HG02759 (cell line): ENCODE measurements at regions not wholly inside any gene's neighbourhood (a gene's known extent, or its start where the extent isn't known, plus 50 kb on each side); places are given as distances from the start of the nearest gene placed in this dataset.
"Not testable (repeated sequence)": the region's sequence is repeated elsewhere in the genome, so short reads cannot be mapped to it uniquely, and the experiment has no call there.

Experiments
- ATAC-seq: cut with Tn5 transposase; IDR thresholded peaks from one replicate; pipeline ENCODE4 v1.9.1; 2021; ENCODE audit warnings: mild to moderate bottlenecking, moderate library complexity; ENCODE audit not compliant: unreplicated experiment

DNA sequence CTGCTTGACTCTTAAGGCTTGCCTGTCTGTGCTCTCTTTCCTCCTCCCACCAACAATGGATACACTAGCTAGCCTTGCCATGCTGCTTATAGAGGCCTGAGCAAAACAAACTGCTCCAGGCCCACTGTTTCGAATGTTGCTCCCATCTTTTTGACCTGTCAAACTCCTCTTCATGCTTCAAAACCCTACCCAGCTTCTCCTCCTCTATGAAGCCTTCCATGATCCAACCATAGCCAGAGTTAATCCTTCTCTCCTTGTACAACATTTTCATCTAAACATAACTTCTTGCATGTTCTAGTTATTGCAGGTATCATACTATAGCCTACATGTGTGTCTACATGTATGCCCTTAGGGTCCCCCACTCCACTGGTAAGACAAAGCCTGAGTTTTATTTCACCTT is 426.7 kb upstream of the MGMT start:
- no peak for ATAC-seq

DNA sequence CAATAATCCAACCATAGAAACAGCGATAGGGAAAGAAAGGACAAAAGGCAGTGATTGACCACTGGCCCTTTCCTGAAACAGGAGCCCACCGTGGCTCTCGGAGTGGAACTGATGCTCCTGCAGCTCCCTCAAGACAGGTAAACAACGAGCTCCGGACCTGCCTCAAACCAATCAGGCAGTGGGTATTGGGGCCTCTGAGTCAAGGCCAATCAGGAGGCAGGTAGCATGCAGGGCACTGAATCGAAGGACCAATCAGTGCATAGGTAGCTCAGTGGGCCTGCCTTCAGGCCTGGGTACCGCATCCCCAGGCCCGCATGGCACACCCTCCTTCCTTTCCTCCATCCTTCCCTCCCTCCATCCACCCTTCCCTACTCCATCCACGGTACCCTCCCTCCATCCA is 425.1 kb upstream of the MGMT start:
- ATAC-seq: no peak

DNA sequence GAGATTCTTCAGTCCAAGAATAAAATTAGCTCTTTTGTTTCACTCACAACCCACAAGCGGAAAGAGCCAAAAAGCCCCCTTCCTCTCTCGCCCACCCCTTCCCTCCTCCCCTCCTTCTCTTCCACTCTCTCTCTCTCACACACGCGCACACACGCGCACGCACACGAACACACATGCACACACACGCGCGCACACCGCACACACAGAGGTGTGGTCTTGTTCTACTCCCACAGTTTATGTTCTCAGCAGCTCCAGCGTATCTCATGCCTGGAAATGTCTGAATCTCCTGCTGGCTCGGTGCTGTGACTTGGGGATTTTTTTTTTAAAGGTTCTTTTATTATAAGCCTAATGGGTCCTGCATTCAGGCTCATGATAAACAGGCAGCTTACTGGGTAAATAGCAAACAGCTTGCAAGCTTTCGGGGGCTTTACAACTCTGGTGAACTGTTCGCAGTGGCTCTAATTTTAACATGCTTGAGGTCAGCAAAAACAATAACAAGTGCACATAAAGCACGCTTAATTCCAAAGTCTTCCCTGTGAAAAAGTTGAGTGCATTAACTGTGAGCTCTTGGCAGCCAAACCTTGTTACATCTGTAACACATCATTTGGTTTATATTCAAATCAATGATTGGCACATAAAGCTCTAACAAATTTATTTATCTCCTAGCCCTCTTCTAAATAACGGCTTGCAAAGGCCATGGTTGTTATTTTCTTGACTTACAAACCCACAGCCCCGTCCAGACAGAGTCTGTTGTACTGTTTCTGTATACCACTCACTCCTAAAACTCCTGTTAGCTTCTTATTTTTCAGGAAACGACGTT is 424.1 kb upstream of the MGMT start:
- no peak for ATAC-seq

DNA sequence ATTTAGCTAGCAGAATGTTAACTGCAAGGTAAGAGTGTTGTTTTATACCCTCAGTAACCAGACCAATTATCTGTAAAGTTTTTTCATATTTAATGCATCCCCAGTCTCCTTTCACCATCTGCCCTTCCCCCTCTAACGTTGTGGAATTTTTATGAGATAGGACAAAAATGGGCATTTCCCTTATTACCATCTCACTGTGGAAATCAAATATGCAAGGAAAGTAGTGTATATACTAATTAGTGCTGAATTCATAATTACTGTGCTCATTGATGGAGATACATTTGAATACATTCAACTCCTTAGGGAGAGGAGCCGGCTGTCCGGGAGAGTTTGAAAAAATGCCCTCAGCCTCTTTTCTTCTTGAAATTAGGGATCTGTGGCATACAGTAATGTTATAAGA is 423.4 kb upstream of the MGMT start:
- ATAC-seq: no peak

DNA sequence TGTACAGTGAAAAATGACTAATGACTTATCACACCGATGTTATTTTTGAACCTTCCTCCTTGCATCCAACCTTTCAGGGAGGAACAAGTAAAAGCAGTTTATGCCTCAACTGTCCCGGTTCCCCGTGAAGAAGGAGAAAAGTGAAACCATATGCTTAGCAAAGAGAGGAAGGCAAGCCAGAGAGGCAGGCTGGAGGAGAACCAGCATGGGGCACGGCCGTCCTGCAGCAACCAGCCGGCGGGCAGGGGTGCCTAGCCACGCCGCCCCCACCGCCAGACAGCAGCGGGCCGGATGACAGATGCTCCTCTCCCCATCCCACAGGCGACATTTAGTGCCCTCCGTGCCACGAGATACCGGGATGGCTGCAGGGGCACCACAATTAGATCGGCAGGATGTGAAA is 421.4 kb upstream of the MGMT start:
- ATAC-seq: no peak

DNA sequence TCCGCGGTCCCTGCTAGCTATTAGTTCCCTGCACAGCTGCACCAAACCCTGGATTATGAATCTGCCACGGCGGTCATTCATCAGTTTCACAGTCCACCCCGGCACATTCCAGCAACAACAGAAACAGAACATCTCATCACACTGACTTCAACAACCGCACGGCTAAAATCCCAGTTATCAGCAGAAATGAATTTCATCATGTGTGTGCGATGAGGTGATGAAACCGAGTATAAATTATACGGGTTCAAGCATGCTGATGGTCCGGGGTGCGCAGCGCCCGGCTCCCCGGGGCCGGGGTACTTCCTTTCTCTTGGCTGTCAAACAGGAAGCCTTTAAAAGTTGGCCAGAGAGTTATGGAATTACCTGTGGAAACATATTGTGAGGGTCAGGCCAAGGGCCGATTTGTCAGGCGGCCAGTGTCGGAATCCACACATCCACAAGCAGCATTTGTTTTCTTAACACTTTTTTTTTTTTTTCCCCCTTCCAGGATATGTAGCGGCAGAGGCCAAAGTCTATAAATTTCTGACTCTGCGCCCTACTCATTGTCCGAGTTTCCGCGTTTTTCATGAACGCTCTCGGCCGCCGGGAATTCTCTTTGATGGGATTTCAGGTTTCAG is 420.9 kb upstream of the MGMT start:
- no peak for ATAC-seq

DNA sequence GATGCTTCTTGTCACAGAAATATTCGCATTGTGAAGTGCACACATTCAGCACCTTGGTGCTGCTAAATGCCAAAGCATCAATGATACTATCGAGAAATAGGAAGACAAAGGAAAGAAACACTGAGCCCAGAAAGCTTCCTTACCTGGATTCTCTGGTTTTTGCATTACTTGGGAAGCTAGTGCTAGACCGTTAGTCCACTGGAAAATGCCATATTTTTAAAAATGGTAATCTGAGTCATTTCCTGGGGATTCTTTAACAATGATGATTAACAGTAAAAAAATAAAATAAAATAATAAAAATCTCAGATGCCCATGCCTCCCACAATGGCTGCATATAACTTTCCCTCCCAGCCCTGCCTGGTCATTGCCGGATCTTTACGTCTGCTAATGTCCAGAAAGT is 420.1 kb upstream of the MGMT start:
- ATAC-seq: no peak

DNA sequence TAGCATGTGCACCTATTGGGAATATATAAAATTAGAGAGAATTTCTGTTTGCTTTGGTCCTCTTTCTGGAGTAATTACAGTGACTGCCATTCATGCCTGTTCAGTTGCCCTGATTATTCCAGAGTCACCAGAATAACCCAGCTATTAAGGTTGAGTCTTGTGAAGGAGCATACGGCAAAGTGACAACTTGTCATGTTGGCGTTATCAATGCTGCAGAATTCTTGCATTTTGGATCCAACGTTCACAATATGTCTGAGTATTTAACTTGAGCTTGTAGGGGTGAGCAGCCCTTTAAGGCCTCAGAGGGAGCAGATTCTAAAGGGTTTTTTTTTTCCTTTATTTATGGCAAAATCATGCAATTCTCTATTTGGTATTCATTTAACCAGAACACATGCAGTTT is 419.4 kb upstream of the MGMT start:
- no peak for ATAC-seq

DNA sequence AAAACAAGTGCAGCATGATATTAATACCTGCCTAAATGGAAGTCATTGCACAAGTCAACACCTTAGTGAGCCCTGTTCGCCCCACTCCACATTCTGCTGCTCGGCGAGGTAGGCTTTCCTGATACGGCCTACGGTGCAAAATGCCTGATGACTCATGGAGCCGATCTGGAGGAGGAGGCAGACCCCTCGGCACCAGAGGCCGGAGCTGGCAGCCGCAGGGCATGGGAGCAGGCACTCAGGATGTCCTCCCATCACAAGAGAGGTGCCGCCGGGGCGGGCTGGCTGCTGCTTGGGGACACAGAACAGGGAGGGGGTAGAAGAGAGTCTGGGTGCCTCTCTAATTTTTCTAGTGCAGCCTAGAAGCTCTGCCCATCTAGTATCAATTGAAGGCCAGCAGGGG is 418.5 kb upstream of the MGMT start:
- no peak for ATAC-seq

DNA sequence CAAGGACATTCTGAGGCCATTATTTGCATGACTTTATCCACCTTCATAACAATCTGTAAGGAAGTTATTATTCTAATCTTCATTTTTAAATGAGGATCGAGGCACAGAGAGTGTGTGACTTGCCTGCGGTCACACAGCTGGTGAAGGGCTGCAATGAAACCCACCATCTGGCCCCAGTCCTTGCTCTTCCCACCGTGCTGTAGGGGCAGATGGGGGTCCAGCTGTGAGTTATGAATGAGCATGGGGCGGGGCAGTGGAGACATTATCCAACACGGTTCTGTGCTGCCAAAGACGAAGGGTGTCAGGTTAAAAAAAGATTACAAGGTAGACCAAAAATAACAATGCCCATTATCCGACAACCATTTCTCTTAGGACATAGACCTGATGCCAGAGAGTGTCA is 417.5 kb upstream of the MGMT start:
- ATAC-seq: no peak

DNA sequence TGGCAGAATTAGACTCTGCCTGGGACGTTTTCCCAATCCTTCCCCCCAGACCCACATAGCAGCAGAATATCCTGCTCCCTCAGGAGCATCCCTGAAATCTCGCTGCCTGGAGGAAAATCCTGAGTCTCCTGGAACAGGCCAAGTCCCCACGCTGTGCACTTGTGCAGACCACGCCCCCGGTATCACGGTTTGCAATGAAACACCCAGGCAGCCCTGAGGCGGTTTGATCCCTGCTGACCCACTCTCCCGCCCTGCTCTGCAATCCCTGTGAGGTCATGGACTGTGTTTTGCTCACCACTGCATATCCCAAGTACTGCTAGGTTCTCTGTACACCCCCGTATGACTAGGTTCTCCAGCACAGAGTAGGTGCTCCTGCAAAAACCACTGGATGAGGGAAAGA is 411.8 kb upstream of the MGMT start:
- no peak for ATAC-seq

DNA sequence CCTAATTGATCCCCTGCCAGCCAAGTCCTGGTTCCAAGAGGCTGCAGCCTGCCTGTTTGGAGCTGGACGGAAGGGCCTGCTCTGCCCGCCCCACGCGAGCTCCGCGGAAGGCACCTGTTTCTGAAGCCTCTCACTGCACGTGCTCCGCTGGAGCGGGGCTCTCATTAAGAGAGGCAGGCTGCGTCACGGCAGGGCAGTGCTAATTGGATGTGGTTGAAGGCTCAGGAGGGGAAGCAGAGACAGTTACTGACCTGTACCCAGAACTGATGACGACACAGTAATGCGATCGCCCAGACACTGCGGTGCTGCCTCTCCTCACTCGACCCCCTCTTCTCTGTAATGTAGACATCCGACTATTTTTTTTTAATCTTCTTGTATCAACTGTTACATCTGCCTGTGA is 411.1 kb upstream of the MGMT start:
- ATAC-seq: no peak

DNA sequence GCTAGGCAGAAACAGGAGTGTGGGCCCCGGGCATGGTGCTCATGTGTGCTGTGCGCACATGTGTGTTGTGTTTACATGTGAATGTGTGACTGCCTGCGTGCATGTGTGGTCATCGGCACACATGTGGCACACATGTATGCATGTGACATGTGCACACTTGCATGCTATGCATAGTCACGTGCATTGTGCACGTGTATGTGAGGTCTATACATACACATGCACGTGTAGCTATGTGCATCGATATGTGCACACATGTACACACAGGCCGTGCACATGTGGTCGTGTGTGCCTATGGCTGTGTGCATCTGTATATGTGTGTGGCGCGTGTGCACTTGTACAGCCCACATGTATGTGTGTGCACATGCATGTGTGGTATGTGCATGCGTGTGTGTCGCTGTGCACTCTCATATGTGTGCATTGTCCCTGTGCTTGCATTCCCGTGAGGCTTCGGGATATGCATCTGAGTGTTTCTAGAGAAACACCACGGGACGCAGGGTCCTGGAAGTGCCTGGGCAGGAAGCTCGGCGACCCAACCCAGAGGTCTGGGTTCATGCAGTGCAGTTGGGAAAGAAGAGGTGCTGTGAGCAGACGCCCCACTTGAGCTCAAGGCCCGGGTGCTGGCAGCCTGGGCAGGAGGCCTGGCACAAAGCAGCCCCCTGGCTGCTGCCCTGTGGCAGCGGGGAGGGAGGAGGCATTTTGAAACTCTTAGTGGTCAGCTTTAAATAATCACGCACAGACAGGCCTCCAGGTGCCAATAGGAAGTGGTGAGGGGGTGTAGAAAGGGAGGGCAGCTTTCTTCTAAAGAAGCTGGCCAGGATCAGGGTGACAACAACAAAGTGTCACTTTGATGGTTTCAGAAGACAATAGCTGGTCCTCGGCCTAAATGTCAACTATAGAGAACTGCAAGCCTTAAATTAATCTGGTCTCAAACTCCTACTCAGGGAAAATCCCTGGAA is 410.0 kb upstream of the MGMT start:
- ATAC-seq: no peak

DNA sequence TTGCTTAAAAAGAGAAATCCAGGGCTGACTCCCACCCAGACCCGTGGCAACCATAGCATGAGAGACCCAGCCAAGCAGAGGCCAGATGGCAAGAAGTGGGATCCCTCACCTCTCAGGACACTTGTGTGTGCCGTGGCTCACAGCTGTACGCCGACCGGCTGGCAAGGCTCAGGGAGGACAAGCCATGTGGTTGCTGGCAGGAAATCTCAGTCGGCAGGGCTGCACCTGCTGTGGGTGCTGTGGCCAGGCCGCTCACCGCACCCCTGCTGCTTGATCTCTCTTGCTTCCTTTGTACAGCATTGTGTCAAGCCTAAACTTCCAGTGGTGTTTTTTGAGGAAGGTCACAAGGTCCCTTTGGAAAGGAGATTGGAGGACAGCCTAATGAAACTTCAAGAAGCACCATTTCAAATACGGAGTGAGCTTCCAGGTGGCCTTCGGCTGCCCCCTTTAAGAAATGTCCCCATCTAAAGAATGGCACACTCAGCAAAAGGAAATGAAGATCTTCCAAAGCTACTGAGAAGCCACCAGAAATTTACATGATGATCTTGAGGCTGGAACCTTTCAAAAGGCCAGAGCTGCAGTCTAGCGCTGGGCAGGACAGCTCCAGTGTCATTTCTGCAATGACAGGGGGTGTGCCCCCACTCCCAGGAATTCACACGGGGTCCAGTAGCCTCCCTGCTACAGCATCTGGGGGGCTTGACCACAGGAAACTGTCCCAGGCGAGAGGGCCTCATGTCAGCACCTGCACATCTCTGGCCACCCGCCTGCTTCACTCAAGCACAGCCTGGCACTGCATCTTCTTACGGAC is 409.0 kb upstream of the MGMT start:
- ATAC-seq: peak; percentile 79

DNA sequence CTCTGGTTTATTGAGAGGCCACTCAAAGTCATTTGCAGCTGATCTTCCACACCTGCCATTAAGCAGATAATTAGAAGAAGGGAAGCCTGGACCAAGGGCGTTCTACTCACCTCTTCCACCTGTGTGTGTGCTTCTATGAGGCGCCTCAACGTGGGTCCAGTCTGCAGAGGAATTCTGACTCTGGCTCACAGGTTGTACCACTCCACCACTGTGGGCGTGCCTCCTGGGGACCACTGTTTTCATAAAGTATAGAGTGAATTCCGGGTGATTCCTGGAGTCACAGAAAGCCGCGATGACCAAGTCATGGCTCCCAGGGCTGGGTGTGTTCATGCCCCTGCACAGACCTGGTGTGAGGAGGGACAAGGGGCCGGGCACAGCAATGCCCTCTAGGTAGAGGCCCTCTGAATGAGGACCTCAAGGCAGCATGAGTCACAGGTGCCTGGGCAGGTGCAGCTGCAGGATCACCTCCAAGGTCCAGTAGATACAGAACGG is 408.3 kb upstream of the MGMT start:
- no peak for ATAC-seq

DNA sequence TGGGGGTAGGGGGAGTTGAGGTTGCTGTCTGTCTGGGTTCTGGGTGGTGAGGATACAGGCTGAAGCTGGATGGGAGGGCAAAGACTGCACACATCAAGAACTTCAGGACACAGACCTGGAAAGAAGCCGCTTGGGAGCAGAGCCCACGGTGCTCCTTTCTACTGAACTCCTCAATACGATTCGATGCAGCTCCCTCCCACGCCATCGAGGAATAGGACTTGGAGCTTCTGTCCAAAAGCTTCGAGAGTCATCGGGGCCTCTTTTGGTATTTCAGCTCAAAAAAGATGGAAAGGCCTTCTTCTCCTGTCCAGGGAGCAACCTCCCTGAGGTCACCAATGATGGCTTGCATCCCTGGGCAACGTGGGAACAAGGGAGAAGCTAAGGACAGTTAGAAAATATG is 407.1 kb upstream of the MGMT start:
- no peak for ATAC-seq

DNA sequence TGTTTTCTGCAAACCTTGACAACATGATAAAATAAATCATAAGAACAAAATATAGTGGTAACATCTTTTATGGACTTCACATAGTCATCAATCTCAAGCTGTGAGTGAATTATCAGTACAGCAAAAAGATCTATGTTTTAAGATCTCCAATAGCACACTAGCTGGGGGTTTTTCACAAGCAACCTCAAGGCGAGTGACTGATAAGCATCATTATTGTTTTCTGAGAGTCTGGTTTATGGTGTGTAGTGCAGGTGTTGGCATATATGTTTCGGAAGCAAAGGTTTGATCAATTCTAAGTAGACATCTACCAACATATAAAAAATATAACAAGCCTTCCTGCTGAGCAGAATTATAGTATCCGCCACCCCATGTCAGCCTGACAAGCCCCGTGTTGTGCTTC is 403.8 kb upstream of the MGMT start:
- no peak for ATAC-seq

DNA sequence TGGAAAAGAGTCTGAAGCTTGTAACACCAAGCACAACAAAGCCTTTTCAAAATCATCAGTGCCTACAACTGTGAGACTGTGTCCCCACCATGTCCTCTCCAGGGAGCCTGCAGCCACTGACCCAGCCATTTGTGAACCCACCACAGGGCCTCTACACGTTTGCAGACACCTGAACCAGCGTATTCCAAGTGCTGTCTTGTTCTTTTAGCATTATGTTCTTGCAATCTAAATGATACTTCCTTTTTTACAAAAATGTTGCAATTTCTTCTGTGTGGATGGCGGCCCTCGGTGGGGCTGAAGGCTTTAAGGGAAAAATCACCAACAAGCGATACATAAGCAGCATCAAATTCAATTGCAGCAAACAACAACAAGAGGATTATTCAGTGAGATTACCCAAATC is 403.2 kb upstream of the MGMT start:
- no peak for ATAC-seq

DNA sequence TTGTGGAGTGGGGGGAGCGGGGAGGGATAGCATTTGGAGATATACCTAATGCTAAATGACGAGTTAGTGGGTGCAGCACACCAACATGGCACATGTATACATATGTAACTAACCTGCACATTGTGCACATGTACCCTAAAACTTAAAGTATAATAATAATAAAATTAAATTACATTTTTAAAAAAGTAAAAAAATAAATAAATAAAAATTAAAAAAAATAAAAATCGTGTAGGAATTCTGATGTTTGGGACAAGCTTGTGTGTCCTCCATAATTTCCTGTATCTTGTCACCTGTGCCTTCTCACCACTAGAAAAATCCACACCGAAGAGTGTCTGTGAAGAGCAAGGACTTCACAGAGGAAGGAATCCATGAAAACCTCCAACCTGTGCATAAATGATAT is 400.5 kb upstream of the MGMT start:
- ATAC-seq: not testable (repeated sequence)

DNA sequence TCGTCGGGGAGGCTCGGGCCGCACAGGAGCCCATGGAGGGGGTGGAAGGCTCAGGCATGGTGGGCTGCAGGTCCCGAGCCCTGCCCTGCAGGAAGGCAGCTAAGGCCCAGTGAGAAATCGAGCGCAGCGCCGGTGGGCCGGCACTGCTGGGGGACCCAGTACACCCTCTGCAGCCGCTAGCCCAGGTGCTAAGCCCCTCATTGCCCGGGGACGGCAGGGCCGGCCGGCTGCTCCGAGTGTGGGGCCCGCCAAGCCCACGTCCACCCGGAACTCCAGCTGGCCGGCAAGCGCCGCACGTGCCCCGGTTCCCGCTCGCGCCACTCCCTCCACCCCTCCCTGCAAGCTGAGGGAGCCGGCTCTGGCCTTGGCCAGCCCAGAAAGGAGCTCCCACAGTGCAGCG is 395.6 kb upstream of the MGMT start:
- not testable (repeated sequence) for ATAC-seq

DNA sequence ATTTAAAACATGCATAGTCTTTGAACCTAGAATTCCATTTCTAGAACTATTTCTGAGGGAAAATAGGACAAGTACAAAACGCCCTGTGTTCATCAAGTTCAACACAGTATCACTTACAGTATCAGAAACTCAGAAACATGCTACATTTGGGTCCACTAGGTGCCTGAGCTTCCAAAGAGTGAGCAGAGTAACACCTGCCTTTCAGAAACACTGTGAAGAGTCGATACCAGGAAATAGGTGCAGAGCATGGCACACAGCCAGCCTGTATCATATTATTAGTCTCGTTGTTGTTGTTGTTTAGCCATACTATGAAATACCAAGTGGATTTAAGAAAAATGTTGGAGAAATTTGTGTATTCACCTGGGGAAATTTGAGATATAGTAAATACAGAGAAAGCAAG is 392.1 kb upstream of the MGMT start:
- ATAC-seq: no peak
